ENCODE measurements at regions not wholly inside any gene's neighbourhood (a gene's known extent, or its start where the extent isn't known, plus 50 kb on each side); places are given as distances from the start of the nearest gene placed in this dataset.

DNA sequence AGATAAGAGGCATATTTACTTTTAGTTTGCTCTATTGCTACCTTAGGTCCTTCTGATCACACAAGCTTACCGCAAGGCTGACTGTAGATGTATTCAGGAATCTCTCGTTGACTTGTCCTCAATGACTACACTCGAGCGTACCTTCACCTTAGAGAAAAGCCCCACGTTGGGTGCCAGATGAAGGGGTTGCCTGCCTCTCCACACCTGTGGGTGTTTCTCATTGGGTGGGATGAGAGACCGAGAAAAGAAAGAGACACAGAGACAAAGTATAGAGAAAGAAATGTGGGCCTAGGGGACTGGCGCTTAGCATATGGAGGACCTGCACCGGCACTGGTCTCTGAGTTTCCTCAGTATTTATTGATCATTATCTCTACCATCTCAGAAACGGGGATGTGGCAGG is 51.8 kb downstream of the ASCL4 start:
- TF ChIP-seq, protein P1, sequence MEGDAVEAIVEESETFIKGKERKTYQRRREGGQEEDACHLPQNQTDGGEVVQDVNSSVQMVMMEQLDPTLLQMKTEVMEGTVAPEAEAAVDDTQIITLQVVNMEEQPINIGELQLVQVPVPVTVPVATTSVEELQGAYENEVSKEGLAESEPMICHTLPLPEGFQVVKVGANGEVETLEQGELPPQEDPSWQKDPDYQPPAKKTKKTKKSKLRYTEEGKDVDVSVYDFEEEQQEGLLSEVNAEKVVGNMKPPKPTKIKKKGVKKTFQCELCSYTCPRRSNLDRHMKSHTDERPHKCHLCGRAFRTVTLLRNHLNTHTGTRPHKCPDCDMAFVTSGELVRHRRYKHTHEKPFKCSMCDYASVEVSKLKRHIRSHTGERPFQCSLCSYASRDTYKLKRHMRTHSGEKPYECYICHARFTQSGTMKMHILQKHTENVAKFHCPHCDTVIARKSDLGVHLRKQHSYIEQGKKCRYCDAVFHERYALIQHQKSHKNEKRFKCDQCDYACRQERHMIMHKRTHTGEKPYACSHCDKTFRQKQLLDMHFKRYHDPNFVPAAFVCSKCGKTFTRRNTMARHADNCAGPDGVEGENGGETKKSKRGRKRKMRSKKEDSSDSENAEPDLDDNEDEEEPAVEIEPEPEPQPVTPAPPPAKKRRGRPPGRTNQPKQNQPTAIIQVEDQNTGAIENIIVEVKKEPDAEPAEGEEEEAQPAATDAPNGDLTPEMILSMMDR (IDR thresholded peaks at IDR 0.05; ENCODE audit: control insufficient read depth, extremely low read depth, insufficient read depth): no peak
- H3K4me3 ChIP-seq (ENCODE audit: low read depth, low read length): no peak overlapping the region
- DNase-seq (ENCODE audit: low read depth): no peak

DNA sequence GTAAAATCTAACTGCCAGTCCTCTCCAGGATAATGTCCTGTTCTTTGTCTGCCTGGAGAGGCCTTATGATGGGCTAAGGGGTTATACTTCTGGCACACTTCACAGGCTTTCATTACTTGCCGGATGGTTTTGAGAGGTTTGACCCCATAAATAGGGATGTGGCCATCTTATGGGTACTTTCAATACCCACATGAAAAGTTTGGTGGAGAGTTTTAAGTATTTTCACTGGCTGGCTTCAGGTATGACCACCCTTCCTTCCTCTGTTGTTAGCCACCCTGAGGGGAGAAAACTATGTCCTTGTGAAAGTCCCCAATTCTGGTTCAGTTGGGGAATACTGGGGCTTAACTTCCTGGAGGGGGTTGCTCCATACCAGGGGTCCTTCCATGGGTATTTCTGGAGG is 54.8 kb downstream of the ASCL4 start:
- no peak overlapping the region for H3K4me3 ChIP-seq (ENCODE audit: low read depth, low read length)
- no peak for DNase-seq (ENCODE audit: low read depth)
- TF ChIP-seq, protein P1 (IDR thresholded peaks at IDR 0.05; ENCODE audit: control insufficient read depth, extremely low read depth, insufficient read depth): no peak

DNA sequence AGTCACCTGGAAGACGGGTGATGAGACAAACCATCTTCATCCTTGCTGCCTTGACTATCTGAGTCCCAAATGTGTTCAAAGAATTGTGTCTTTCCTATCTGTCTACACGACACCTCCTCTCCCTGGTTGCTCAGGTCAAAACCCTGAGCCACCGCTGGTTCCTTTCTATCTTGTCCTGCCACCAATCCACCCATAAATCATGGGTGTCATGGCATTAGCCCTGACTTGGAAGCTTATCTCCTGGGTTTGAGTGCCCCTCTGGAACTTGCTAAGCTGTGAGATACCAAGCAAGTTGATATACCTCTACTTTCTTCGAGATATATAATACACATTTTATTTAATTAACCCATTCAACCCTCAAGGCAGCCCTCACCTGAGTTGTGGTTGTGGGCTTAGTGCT is 57.9 kb downstream of the ASCL4 start:
- DNase-seq (ENCODE audit: low read depth): no peak
- H3K4me3 ChIP-seq (ENCODE audit: low read depth, low read length): no peak overlapping the region
- TF ChIP-seq, protein P1 (IDR thresholded peaks at IDR 0.05; ENCODE audit: control insufficient read depth, extremely low read depth, insufficient read depth): no peak

DNA sequence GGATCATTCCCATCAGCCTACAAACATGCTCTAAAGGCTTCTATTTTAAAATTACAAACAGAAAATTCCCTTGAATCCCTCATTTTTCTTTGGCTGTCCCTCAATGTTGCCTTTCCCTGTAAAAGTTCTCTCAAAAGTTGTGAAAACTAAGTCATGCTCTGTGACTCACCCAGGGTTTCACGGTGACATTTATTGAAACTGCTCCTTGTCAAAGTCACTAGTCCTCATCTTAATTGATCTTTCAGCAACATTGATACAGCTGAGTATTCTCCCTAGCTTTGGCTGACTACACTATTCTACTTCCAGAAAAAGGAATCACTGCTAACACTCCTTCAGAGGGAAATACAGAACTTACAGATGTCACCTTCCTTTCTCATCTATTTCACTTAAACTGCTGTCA is 65.7 kb downstream of the ASCL4 start:
- DNase-seq (ENCODE audit: low read depth): no peak
- TF ChIP-seq, protein P1 (IDR thresholded peaks at IDR 0.05; ENCODE audit: control insufficient read depth, extremely low read depth, insufficient read depth): no peak
- H3K4me3 ChIP-seq (ENCODE audit: low read depth, low read length): no peak overlapping the region

DNA sequence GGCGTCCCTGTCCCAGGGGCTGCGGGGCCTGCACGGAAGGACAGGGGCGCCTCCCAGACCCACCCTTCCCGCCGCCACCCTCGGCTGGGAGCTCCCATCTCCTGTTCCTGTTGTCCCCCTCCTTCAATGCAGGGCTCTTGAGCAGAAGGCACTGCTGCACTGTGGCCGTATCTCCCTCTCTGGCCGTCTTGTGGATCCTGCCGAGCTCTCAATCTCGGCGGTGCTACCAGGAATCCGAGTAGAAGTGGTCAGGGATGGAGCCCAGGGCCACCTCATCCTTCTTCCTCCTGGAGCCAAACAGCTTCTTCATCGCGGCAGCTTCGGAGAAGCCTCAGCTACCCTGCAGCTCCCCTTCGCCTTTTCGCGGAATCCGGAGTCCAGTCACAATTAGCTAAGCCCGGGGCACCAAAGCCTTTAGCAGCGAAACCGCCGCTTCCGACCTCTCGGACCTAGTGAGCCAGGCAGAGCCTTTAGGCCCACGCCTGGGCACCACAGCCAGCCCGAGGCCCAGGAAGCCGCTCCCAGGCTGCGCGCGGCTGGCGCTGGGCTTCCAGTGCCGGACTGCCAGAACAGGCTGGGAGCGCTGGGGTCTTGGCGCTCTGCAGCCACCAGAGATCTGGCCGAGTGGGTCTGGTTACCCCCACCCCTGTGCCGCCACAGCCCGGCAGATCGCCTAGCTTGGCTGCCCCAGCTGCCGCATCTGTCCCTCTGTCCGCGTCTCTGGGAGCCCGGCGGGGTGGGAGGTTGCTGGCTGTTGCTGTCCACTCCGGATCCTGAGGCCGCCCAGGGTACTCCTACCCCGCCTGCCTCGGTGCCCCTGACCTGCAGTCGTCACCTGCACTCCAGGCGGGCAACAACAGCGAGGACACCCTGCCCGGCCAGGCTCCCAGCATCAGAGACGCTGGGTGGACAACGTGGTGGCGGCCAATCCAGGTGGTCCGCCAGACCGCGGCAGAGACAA is 69.1 kb downstream of the ASCL4 start:
- no peak for DNase-seq (ENCODE audit: low read depth)
- no peak overlapping the region for H3K4me3 ChIP-seq (ENCODE audit: low read depth, low read length)
- TF ChIP-seq, protein P1 (IDR thresholded peaks at IDR 0.05; ENCODE audit: control insufficient read depth, extremely low read depth, insufficient read depth): no peak

DNA sequence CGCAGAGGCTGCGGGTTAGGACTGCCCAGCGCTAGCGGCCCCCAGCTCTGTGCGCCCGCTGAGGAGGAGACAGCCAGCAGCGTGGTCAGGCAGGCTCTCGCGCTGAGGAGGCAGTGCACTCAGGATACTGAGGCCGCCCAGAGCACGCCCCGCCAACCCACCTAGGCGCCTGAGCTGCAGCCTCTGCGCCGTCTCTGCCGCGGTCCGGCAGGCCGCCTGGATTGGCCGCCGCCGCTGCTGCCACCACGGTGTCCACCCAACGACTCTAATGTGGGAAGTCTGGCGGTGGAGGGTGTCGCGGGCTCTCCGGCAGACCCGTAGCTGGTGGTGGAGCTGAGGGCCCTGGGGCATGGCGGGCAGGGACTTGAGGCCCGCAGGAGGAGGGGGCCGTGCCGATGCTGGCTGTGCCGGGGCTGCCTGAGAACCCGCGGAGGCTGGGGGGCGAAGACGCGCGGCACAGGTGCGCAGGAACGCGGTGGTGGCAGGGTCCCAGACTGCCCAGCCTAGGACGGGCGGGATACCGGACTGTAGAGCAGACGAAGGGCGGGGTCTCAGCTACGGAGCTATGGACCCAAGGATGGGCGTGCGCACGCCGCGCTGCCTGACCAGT is 69.9 kb downstream of the ASCL4 start:
- no peak for DNase-seq (ENCODE audit: low read depth)
- no peak overlapping the region for H3K4me3 ChIP-seq (ENCODE audit: low read depth, low read length)
- TF ChIP-seq, protein P1 (IDR thresholded peaks at IDR 0.05; ENCODE audit: control insufficient read depth, extremely low read depth, insufficient read depth): no peak

All from LNCaP clone FGC (cell line).